ENCODE measurements at regions not wholly inside any gene's neighbourhood (a gene's known extent, or its start where the extent isn't known, plus 50 kb on each side); places are given as distances from the start of the nearest gene placed in this dataset.

DNA sequence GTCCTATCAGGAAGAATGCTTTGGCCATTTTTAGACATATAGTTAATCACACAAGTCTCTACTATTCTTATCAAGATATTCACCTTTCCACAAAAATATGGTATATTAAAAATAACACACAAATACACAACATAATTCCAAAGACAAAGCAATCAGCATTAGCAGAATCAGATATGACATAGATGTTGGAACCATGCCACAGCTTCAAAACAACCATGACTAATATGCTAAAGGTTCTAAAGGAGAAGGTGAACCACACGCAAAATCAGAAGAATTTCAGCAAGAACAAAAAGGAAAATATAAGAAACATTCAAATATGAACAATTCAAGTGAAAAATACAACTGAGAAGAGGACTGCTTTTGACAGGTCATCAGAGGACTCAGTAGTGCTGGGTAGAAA lies 670.2 kb upstream of the SORCS1 start:
- DNase-seq: no peak

DNA sequence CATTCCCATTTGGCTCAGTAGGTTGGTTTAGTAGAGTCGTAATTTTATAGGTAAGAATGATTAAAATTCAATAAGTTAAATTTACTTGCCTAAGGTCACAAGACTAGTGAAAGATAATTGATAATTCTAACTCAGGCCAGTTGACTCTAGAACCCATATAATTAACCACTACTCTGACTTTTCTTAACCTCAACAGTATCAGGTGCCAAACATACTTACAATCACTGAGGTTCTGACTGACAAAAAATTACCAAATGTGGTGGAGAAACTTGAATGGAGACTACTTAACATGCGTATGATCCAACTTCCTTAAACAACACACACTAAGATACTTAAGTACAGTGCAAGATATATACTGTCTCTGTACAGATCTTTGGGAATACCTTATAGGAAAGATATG lies 667.3 kb upstream of the SORCS1 start:
- no peak for DNase-seq

DNA sequence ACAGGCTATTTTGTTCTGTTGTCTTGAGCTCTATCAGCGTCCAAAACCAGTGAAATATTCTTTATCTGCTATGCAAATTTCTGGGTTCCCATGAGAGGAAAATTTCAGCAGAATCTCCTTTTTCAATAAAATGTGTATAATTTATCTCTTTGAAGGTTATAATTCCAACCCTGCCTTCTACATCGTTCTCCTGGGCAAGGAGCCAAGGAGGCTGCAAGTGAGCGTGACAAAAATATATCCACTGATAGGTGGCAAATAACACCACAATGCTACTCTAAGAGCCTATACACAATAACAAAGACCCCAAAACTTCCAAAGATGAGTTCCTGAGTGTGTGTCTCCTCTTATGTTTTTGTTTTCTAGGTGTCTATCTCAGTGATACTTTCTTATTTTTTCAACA lies 664.7 kb upstream of the SORCS1 start:
- DNase-seq: no peak

DNA sequence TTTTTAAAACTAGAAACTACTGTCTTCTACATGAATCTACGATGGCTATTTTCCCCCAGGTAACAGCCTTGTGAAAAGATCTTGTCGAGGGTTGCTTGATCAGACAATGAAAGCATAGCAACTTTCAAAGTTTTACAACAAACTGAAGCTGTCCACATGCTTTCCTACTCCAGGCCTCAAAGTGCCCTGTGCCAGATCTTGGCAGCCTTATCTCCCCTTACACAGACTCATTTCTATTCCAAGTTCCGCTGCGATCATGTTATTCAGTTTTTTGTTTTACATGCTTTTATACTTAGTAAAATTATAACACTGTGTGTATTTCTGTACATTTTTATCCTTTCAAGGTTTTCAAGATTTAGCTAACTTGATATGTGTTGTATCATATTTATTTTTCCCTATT lies 661.7 kb upstream of the SORCS1 start:
- DNase-seq: no peak

DNA sequence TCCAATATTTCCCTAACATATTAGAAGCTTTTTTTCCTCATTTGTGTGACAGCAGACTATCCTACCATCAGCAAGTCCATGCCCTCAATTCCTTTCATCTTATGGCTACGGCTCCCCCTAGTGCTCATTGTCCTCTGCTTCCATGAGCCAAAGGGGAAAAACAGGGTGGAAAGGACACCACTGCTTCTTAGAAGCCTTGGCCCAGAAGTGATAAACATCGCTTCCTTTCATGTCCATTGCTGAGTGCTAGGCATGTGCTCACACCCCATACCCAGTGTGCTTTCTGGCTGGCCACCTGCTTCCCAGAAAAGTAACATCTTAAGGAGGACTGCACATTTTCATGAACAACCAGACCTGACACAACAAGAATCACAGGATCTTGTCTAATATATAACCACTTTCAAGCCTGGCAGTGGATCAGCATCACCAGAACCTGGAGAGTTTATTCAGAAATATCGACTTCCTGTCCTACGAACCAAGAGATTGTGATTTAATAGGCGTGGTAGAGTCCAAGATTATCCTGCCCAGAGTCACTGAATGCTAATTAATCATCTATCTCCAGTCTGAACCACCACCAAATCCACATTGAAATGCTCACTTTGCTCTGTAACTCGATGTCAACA lies 650.5 kb upstream of the SORCS1 start:
- peak; percentile 1 to 2 for DNase-seq

DNA sequence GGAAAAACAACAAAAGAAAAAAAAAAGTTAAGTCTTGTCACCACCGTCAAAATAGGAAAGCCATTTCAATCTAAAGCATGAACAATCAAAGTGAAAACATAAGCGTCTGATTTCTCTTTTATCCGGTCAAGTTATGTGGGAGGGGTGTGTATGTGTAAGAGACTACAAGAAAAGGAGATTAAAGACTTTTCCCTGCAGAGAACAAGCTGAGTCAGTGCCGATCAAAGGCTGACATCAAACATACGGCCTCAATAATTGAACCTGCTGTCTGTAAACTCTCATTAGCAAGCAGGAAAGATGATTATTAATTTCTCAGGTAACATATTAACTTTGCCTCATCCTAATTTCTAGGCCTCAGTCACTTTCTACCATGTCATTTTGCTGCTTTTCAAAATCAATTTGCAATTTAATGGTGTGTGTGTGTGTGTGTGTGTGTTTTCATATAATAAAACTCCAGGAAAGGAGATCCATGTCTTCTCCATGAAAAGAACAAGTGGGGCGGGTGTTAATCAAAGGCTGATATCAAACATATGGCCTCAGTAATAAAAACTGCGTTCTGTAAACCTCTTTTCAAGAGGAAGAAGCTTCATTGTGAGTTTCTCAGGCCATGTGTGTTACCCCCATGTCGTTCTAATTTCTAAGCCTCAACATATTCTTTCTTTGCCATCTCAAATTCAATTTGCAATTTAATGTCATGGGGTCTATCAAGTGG lies 649.1 kb upstream of the SORCS1 start:
- DNase-seq: no peak

DNA sequence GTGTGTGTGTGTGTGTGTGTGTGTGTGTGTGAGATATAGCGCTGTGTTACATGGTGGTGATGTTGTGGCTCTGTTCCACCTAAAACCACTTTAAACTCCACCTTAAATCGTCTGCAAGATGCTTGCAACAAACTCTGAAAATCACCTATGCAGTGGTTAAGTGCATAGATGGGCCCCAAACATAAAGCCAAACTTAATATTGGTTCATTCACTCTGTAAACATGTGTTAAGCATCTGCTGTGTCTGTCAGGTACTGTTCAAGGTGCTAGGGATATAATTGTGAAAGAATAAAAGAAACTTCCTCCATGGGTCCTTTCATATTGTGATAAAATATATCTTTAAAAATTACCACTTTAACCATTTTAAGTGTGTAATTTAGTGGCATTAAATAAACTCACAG lies 645.4 kb upstream of the SORCS1 start:
- DNase-seq: no peak

DNA sequence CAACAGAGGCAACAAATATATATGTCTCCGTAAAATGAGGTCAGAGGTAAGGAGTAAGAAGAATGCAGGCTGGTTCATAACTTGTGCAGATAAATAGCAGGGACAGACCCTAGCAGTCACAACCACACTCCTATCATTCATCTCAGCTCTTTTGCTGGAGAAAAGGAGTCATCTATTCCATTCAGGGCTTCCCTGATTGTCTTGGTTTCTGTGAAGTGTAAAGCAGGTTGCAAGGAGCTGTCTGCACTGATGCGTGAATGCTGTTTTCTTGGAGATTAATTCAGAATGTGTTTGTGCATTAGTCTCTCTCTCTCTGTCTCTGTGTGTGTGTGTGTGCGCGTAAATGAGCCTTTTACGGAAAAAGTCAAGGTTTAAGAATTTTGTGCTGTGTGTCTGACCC lies 643.3 kb upstream of the SORCS1 start:
- DNase-seq: no peak

DNA sequence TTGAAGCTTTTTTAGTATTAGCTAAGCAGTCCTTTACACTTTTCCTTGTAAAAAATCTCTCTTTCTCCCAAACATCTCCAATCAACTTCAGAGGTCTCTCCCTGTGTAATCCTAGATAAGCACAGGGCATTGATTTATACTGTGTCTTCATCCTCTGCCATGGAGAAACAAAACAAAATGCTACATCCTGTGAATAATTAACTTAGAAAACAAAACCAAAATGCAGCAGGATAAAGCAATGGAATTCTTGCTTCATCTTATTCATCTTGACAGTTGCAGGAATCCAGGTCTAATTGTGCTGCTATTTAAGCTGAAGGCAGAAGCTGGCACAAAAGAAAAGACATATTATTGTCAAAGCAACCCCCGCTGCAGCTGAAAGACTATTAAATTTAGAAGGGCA lies 641.5 kb upstream of the SORCS1 start:
- no peak for DNase-seq

DNA sequence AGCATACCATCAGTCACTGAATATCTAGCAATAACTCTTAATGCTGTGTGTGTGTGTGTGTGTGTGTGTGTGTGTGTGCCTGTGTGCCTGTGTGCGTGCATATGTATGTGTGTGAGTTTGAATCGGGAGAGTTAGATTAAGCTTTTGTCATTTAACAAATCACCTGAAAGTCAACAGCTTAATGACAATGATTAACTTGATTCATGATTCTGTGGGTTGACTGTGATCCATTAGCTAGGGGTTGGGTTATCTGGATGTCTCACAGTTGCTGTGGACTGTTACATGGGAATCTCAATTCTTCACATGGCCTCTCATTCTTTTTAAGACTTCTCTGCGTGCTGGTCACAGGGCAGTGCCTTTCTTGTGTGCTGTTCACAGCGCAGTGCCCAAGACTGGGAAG lies 639.0 kb upstream of the SORCS1 start:
- no peak for DNase-seq

DNA sequence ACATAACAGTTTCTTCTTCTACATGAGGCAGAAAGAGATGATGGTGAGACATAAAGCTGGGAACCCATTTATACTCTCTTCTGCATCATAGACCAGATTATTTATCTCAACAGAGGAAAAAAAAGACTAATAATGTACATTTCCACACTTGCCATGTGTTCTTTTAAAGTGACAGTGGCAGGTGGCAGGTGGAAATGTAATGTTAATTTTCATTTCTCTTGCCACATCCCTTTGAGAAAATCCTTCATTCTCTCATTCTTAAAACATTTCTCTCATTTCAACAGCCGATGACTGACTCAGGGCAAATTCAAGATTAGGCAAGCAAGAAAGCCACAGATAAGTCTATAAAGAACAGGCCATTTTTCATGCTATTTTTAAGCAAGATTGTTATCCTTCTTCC lies 635.6 kb upstream of the SORCS1 start:
- DNase-seq: no peak

DNA sequence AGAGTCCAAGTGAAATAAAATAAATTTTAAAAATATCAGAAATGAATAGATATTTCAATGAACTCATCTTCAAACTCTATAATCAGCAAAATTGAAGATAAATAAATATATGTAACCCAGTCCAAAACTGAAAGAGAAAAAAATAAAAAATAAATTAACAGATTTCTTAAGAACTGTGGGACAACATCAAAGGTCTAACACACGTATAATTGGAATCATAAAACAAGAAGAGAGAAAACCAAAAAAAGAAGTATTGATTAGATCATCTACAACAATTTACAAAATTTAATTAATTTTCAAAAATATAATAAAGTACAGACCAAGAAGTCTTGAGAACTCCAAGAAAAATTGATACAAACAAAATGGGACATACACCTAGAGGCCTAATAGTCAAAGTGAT lies 625.8 kb upstream of the SORCS1 start:
- no peak for DNase-seq

DNA sequence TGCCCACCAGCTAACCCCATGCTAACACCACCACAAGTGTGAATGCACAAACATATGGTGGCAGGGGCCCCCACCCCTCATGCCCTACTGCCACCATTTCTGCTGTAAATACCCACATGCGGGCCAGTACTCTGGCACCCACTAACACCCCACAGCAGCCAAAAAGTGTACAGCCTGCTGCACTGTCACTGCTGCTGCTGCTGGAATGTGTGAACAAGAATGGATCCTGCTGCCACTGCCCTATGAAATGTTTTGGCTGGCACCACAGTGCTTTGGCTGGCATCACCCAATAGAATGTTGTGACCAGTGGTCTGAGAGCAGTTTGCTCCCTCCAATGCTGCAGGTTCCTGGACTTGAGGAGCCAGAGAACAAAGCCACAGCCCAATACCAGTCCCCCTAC lies 606.6 kb upstream of the SORCS1 start:
- no peak for DNase-seq

DNA sequence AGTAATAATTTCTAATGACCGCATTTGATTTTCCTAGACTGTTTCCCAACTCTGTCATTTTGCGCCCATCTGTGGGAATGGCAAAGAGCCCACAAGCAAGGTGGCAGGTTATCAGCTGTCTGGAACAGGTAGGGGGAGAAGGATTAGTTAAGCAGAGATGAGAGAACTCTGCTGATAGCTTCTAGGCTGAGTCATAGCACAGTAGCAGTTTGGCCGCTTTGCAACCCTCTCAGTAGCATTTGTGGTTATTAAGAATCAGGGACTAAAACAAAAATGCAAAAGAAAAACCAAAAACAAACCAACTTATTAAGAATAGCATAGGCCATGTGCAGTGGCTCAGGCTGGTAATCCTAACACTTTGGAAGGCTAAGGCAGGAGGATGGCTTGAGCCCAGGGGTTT lies 602.7 kb upstream of the SORCS1 start:
- no peak for DNase-seq

DNA sequence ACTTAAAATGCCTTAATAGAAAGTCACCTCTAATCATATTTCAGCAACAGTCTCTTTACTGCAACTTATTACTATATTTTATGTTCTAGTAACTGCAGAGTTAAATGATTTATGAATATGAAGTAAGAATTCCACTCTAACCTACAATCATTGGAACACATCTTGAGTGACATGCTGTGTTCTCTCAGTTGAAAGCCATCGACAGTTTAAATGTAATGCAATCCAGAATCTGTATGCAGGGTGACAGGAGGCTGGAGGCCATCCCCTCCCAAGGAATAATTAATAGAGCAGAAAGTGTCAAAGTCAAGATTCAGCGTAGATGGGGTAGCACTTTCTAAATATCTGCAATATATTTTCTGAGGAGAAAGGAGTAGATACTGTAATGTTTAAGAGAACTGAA lies 590.3 kb upstream of the SORCS1 start:
- no peak for DNase-seq

DNA sequence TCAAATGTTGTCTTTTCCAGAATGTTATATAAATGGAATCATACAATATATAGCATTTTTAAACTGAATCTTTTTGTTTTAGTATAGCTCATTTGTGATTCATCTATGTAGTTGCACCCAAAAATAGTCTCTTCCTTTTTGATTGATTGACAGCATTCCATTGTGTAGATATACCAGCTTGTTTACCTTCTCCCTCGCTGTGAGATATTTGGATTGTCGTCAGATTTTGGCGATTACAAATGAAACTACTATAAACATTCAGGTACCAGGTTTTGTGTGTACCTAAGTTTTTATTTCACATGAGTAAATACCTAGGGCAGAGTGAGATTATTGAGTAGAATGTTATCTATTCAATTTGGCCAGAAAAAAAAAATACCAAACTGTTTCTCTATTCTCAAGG lies 584.7 kb upstream of the SORCS1 start:
- DNase-seq: no peak

DNA sequence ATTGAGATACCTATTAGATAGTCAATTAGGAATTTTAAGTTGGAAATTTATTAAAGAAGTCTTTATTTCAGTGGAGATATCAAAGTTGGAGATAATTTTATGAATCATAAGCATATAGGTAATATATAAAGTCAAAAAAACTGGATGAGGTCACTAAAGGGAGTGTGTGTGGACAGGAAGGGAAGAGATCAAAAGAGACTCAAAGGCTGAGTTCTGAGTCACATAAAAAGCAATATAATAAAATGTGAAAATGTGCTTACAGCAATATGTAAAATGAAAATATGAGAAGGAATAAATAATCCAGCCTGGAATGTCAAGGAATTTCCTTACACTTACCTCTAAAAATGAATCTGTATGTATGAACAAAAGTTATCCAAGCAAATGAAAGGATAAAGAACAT lies 583.3 kb upstream of the SORCS1 start:
- no peak for DNase-seq

DNA sequence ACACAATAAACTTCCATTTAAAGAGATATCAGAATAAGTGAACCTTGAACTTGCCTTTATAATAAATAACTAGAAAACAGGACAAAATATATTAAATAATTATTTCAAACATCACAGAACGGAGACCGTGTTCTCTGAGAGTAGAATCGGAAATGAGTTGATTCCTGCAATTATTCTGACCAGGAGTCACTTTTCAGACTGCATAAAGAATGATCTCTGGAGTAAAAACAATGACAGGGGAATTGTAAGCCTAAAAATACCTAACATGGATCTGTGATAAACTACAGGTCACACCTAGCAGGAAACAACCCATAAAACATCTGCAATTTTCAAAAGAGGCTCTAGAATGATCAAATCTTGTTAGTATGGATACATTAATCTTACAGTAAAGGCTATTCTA lies 577.5 kb upstream of the SORCS1 start:
- no peak for DNase-seq

DNA sequence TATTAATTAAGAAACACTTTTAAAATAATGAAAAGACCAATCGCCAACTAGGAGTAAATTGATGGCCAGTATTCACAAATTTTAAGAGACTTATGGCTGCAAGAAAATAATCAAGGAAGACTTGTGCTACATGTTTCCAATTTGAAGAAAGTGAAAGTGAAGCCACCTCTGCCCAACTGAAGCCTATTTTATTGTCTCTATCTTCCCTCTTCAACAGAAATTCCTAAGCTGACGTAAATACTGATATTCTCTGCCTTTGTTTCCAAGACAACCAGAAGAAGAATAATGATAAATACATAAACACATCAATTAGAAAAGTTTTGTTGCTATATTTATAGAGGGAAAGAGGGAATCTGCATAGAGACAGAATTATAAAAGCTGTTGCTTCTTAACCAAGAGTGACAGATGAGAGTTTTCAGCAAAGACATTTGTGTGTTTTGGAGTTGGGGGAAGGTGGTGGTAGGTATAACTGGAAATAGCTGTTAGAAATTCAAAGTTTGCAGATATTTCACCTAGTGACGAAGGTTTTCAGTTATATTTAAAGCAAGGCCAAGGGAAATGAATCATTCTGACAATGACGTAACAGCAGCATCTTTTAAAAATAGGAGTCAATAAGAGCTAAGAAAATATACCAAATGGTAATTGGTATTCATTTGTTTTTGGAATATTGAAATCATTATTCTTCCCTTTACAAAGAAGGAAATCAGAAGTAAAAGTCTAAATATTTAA lies 576.6 kb upstream of the SORCS1 start:
- DNase-seq: no peak

DNA sequence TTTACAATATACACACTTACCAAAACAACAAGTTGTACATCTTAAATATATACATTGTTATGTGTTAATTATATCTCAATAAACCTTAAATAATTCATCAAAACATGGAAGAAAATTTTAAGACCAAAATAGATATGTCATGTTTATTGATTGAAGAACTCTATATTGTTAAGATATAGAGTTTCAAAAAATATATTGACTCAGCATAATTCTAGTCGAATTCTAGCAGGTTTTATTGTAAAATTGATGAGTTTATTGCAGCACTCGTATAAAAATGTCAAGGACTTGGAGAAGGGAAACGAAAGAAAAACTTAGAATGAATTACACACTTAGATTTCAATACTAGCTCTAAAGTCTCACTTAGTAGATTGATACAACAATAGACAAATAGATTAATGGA lies 575.4 kb upstream of the SORCS1 start:
- no peak for DNase-seq

DNA sequence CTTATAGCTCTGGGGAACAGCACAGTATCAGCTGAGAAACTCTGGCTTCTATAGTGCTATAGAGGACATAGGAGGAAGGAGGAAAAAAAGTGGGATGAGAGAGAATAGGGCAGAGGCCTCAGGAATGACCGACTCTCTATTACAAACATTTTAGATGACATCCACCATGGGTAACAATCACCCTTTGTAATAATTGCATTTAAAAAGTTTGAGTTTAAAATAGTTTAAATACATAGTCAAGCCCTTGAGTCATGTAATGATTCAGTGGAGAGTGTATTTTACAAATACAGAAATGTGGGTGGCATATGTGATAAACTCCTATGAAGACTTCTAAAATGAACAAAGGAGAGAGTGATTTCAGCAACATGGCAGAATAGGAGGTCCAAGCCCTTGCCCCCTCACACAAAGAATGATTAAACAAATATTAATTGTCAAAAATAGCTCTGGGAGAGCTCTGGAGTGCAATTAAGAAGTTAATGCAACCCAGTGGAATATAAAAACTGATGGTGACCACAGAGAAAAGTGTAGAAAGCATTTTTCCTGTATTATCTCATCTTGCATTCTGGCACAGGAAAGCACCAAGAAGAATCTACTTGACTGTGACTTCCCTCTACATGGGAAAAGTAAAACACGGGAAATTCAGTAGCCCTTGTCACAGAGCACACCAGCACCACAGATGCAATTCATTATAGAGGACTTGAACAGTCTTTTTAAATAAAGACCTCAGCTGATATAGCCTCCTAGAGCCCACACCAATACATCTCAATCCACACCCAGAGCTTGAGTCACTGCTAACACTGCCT lies 569.0 kb upstream of the SORCS1 start:
- no peak for DNase-seq

DNA sequence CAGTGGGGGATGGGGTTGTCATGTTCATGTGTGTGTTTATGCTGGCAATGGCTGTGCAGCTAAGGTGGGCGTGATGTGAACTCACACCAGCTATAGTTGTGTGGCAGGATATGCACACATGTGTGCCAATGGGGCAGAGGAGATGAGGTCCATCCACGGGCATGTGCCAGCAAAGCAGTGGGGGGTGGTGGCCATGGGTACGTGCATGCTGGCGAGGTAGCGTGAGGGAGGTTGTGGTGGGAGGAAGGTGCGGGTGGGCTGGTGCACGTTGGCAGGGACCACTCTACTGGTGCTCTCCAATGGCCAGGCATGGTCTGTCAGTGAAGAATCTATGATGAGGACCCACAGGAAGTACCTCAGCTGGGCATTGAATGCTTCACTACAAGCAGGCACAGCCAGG lies 567.5 kb upstream of the SORCS1 start:
- DNase-seq: no peak

DNA sequence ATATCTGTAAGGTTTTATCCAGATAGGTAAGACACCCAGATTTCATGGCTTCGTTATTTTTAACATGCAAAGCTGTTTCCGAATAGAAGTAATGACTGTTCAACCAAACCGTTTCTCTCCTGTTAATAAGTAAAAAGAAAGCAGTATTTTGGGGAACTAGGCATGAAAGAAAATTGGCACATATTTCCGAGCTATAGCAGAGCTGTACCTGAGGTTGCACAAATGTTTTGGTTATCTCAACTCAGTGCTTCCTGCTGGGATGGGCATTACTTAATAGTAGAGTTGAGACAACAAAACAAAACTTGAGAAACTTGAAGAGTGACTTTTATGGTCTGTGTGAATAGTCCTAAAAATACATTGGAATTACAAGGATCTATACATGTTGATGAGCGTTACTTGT lies 564.3 kb upstream of the SORCS1 start:
- DNase-seq: no peak

Data from NCI-H524 (cell line).